ENCODE measurements at regions not wholly inside any gene's neighbourhood (a gene's known extent, or its start where the extent isn't known, plus 50 kb on each side); places are given as distances from the start of the nearest gene placed in this dataset.

DNA sequence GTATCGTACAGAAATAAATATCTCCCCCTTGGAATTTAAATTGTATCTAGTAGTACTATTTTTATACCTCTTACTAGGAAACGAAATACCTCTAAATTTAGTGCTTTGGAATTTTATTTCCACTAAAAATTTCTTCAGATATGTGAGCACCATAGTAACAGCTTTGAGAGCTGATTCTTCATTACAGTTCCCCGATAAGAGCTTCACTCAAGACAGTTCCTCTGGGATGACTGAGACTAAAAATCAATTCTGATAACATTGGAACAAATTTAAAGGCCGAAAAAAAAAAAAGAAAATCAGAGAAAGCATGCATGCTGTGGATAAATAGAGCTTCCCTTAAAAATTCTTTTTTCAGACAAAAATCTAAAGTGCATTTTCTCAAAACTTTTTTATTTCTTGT is 68.5 kb upstream of the MEF2C start:
- WGBS, result 64% methylated on average over 4 of the region's 4 CpGs
- no peak overlapping the region for H3K27ac ChIP-seq (ENCODE audit: low read depth)
- no peaks in the 10 kb centered on the region for H3K36me3 ChIP-seq (ENCODE audit: insufficient read depth)
- no peaks in the 10 kb centered on the region for H3K4me1 ChIP-seq (ENCODE audit: insufficient read depth)
- DNase-seq (ENCODE audit: extremely low spot score), result no peak
- H3K4me3 ChIP-seq (ENCODE audit: low read depth, low read length), result no peak overlapping the region

DNA sequence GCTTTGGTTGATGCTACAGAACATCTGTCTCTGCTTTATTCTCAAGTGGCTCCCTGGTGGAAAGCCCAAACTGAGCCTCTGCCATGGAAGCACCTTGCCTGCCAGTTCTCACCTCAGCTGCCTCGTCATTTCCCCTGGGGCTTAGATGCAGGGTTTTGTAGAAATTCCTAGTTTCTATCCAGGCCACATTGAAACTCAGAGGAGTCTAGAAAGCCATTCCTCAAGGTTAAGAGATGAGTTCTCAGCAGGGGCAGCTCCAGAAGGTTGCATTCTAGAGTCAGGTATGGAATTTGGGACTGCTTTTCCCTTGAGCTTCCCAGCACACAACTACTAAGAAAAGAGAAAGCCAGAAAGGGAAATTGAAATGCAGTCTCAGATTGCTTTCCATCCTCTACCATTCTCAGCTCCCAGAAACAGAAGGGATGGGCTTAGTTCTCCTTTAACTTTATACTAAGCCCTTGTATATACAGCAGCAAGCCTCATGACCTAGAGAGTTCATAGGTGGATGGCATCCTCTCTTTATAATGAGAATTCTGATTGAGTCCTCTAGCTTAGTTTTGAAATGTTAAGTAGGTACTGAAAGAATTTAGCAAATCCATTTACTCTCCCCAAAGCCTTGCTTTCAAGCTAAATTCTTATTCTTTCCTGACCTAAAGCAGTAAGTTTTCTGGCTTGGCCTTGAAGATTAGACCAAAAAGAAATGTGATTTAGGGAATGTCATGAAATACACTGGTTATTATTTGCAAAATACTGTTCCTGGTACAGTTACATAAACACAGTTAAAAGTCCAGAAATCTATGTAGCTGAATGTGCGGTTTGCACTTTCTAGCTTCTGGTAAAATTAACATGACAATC is 66.0 kb upstream of the MEF2C start:
- no peaks in the 10 kb centered on the region for H3K4me1 ChIP-seq (ENCODE audit: insufficient read depth)
- no peak overlapping the region for H3K4me3 ChIP-seq (ENCODE audit: low read depth, low read length)
- H3K27ac ChIP-seq (ENCODE audit: low read depth), result no peak overlapping the region
- whole genome bisulfite sequencing, result 83% methylated on average over 2 of the region's 2 CpGs
- DNase-seq (ENCODE audit: extremely low spot score), result no peak
- H3K36me3 ChIP-seq (ENCODE audit: insufficient read depth), result no peaks in the 10 kb centered on the region

DNA sequence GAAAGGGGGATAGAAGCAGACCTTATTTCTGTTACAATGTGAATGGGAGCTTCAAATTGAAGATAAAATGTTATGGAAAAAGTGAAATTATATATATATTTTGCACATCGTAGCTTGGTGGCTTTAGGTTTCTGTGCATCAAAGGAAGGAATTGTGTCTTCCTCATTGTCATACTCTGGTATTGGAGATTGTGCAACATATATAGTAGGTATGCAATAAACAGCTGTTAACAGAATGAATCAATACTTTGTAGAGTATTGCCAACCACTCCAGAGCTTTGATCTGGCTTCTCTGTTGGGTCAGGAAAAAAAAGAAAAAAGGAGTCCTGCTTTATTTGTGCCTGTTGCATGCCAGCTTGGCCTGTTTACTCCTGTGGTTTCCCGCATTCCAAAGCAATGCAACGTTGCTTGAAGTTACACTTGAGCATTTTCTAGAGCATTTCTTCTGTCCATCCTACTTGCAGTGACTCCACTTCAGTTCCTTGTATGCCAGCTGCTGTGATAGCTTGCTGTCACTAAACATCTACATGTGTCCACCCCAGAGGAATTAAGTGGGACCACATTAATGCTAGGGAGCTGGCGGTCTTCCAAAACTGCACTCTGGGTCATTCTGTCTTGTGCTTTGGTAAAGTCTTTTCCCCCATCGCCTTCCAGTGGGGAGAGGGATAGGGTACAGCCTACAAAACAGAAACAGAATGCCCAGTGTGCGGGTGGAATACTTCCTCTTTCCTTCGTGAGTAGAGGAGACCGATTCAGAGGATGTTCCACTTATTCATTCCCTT is 62.0 kb upstream of the MEF2C start:
- 86% methylated on average over 8 of the region's 8 CpGs for WGBS
- Histone ChIP-seq H3K4me3 (ENCODE audit: low read depth, low read length) (no peak overlapping the region), H3K27ac (ENCODE audit: low read depth) (no peak overlapping the region), H3K4me1 (ENCODE audit: insufficient read depth) (no peaks in the 10 kb centered on the region), H3K36me3 (ENCODE audit: insufficient read depth) (no peaks in the 10 kb centered on the region)
- no peak for DNase-seq (ENCODE audit: extremely low spot score)

DNA sequence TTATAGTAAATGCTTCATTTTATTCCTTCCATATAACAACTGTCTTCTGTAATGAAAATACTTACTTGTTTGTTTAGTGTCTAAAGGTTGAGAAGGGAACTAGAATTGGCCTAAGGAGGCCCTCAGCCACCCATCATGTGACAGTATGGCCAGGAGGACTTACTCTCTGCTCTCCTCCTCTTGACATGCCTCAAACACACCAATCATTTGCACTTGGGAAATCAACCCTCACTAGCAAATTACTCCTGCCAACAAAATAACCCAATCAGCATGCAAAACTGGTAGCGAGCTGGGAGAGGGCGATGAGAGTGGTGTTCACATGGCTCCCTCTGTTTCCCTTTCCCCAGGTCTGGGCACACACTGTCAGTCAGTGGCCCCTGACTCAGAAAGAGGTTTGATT is 58.6 kb upstream of the MEF2C start:
- no peak overlapping the region for H3K27ac ChIP-seq (ENCODE audit: low read depth)
- no peaks in the 10 kb centered on the region for H3K4me1 ChIP-seq (ENCODE audit: insufficient read depth)
- no peaks in the 10 kb centered on the region for H3K36me3 ChIP-seq (ENCODE audit: insufficient read depth)
- H3K4me3 ChIP-seq (ENCODE audit: low read depth, low read length), result no peak overlapping the region
- DNase-seq (ENCODE audit: extremely low spot score), result no peak
- 91% methylated on average over 2 of the region's 2 CpGs for WGBS

DNA sequence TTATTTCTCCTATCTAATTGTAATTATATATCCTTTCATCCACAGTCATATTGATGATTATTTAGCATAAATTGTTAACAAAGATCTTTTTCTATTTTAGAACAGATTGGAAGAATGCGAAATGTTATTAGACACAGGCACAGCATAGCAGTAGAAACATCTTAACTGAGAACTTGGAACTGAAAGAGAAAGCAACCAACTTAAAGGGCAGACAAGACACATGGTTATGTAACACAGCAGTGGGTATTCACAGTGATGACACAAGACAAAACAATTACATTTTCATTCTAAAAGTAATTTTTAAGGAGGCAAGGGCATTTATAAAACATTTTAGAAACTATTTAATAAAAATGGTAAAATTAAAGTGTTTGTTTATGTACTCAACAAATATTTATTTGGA is 57.7 kb upstream of the MEF2C start:
- 87% methylated on average over 1 of the region's 1 CpG for WGBS
- H3K36me3 ChIP-seq (ENCODE audit: insufficient read depth), result no peaks in the 10 kb centered on the region
- H3K27ac ChIP-seq (ENCODE audit: low read depth), result peak overlapping the region; percentile 10
- no peak for DNase-seq (ENCODE audit: extremely low spot score)
- H3K4me3 ChIP-seq (ENCODE audit: low read depth, low read length), result no peak overlapping the region
- no peaks in the 10 kb centered on the region for H3K4me1 ChIP-seq (ENCODE audit: insufficient read depth)

DNA sequence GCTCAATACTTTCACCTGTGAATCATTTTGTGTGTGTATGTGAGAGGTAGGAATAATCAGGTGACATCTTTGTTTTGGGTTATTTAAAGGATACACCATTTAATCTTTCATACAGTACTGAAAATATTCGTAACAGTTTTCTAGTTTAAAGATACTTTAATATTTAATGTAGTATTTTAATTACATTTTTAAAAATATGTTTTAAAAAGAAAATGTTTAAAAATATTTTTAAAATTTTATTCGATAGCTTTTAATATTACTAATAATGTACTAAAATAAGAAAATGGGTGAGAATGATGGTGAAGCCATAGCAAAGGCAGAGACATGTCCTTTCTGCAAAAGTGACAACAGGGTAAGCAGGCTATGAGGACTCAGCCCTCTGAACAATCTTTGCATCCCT is 56.3 kb upstream of the MEF2C start:
- H3K4me1 ChIP-seq (ENCODE audit: insufficient read depth), result no peaks in the 10 kb centered on the region
- DNase-seq (ENCODE audit: extremely low spot score), result no peak

DNA sequence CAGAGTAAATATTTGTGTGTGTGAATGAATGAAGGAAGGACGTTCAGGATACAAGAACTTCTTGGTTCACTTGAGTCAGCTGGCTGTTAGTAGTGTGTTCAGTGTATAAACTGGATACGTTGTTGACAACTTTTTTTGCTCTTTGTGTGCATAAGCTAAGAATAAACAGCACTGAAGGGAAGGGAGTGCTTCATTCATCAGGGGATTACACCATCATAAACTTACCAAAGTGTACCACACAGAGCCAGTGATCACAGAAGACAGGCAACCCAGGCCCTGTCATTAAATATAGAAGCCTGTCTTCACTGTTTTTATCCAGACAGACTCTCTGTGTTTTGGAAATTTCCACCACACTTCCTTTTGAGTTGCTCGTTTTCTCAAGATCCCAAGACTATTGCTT is 55.5 kb upstream of the MEF2C start:
- Histone ChIP-seq H3K4me1 (ENCODE audit: insufficient read depth) (no peaks in the 10 kb centered on the region), H3K4me3 (ENCODE audit: low read depth, low read length) (no peak overlapping the region), H3K36me3 (ENCODE audit: insufficient read depth) (no peaks in the 10 kb centered on the region), H3K27ac (ENCODE audit: low read depth) (no peak overlapping the region)
- WGBS, result 47% methylated on average over 3 of the region's 3 CpGs
- DNase-seq (ENCODE audit: extremely low spot score), result no peak

More for the DNA sequence above, 56.3 kb upstream of the MEF2C start:
- Histone ChIP-seq H3K27ac (ENCODE audit: low read depth) (no peak overlapping the region), H3K36me3 (ENCODE audit: insufficient read depth) (no peaks in the 10 kb centered on the region), H3K4me3 (ENCODE audit: low read depth, low read length) (no peak overlapping the region)
- 94% methylated on average over 2 of the region's 2 CpGs for WGBS

DNA sequence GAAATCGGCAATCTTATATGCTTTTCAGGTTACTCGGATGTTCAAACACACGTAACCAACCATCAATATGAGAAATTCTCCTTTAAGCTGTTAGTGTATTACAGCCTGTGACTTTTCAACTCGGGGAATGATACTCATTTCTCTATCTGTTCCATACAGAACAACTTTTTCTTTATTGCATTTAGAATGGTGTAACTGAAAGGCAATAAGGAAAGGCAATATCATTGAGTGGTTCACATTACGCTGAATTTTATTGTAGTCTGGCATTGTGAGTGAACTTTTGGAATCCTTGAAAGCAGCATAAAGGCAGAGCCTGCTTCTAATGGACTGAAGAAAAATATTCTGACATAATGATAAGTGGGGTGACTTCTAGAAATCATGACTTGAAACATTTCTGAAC is 54.4 kb upstream of the MEF2C start:
- WGBS, result 92% methylated on average over 5 of the region's 5 CpGs

DNA sequence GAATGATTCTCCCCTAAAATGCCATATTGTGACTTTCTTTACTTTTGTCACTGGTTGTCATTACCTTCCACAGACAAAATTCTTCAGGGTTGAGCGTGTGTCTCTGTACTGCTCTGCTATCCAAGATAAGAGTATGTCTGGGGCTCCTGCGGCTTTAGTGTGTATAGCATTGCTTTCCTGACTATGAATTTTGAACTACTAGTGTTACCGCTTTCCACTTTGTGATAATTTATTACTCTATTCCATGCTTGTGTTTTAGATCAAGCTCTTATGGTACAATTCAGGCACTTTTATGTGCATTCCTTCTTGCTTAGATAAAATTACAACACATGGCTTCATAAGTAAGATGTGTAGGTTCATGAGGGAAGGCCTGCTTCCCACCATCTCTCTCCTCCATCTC is 51.5 kb upstream of the MEF2C start:
- H3K36me3 ChIP-seq (ENCODE audit: insufficient read depth), result no peaks in the 10 kb centered on the region
- no peak overlapping the region for H3K4me3 ChIP-seq (ENCODE audit: low read depth, low read length)
- no peak overlapping the region for H3K27ac ChIP-seq (ENCODE audit: low read depth)
- WGBS, result 68% methylated on average over 3 of the region's 3 CpGs
- DNase-seq (ENCODE audit: extremely low spot score), result no peak
- H3K4me1 ChIP-seq (ENCODE audit: insufficient read depth), result no peaks in the 10 kb centered on the region

More for the DNA sequence above, 54.4 kb upstream of the MEF2C start:
- H3K27ac ChIP-seq (ENCODE audit: low read depth), result no peak overlapping the region
- no peak for DNase-seq (ENCODE audit: extremely low spot score)
- no peak overlapping the region for H3K4me3 ChIP-seq (ENCODE audit: low read depth, low read length)
- no peaks in the 10 kb centered on the region for H3K4me1 ChIP-seq (ENCODE audit: insufficient read depth)
- H3K36me3 ChIP-seq (ENCODE audit: insufficient read depth), result no peaks in the 10 kb centered on the region

Small RNAs in the stretch of these regions (small RNA-seq; reads per million reads assigned to genes)
- gene MIR3660, result 0.12 reads per million

Measured in urinary bladder (tissue), 4 donors.